ENCODE measurements at regions not wholly inside any gene's neighbourhood (a gene's known extent, or its start where the extent isn't known, plus 50 kb on each side); places are given as distances from the start of the nearest gene placed in this dataset.

DNA sequence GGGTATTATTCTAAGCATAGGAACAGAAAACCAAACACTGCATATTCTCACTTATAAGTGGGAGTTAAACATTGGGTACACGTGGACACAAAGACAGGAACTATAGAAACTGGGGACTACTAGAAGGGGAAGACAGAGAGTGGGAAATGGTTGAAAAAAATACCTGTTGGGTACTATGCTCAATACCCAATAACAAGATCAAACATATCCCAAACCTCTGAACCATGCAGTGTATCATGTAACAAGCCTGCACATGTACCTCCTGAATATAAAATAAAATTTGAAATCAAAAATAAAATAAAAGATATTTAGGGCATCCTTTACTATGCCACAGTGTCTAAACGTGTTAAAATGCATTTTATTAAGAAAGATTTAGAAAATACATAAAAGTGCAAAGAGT lies 221.0 kb upstream of the TFPI start:
- H3K18ac ChIP-seq (ENCODE audit: low read depth, low read length): no peak overlapping the region; the same call in 1 of the 2 replicates
- peak overlapping the region; percentile 49 for H2BK120ac ChIP-seq (ENCODE audit: low read depth, low read length)
- no peak overlapping the region for H2AK5ac ChIP-seq (ENCODE audit: low read depth, low read length)
- dilution Hi-C loops (cut with HindIII; ENCODE audit: low sequenced_read_pairs, unreplicated experiment): no loop called here
- ATAC-seq (ENCODE audit: low read depth) (no peak), DNase-seq (no peak)
- no CpG with 5 or more reads among the region's 2 CpGs for WGBS, 2 experiments (ENCODE audit: extremely low coverage in 2 of 2, insufficient read length in 1 of 2)
- CTCF ChIA-PET: no interaction called here
- no peak overlapping the region for H3K4ac ChIP-seq (ENCODE audit: low read depth, low read length)
- H3K4me3 ChIP-seq (ENCODE audit: insufficient read depth, low read depth, low read length): no peak overlapping the region
- no peaks in the 10 kb centered on the region for H3K9me1 ChIP-seq (ENCODE audit: insufficient read depth, low read length)
- H4K8ac ChIP-seq (ENCODE audit: low read depth in 2 of 2, low read length in 2 of 2): 0 out of 4 replicates have a peak overlapping the region, but pooled peaks of 1 of the 2 experiments have one; percentile 17
- H3K9ac ChIP-seq (ENCODE audit: low read depth, low read length): no peak overlapping the region
- no peak overlapping the region for H3K56ac ChIP-seq (ENCODE audit: extremely low read depth, insufficient read depth, low read length)
- no peaks in the 10 kb centered on the region for H3K9me3 ChIP-seq (ENCODE audit: control insufficient read depth, insufficient read depth, low read length)
- no peak overlapping the region for H2AFZ ChIP-seq (replicated peaks; ENCODE audit: low read length, poor library complexity)
- H3K27me3 ChIP-seq (ENCODE audit: control insufficient read depth, insufficient read depth, low read length): no peaks in the 10 kb centered on the region
- H3K23ac ChIP-seq (ENCODE audit: low read depth, low read length): no peak overlapping the region
- TF ChIP-seq FOS (IDR thresholded peaks at IDR 0.05; ENCODE audit: low read depth, low read length) (no peak), RFX5 (IDR thresholded peaks at IDR 0.05; ENCODE audit: low read depth, low read length) (no peak), RCOR1 (IDR thresholded peaks at IDR 0.05; ENCODE audit: insufficient replicate concordance, low read length) (no peak), SMC3 (IDR thresholded peaks at IDR 0.05; ENCODE audit: low read depth, low read length) (no peak), NFE2L2 (IDR thresholded peaks at IDR 0.05; ENCODE audit: low read depth, low read length) (no peak), MAFK (IDR thresholded peaks at IDR 0.05; ENCODE audit: low read depth, low read length) (no peak), MXI1 (IDR thresholded peaks at IDR 0.05; ENCODE audit: borderline replicate concordance, low read depth, low read length) (no peak), MAZ (IDR thresholded peaks at IDR 0.05; ENCODE audit: borderline replicate concordance, low read depth, low read length) (no peak), POLR2A (IDR thresholded peaks at IDR 0.05; ENCODE audit: low read depth, low read length) (no peak), CEBPB (IDR thresholded peaks at IDR 0.05; ENCODE audit: low read depth, low read length) (no peak), CHD1 (IDR thresholded peaks at IDR 0.05; ENCODE audit: low read depth, low read length) (no peak), RAD21 (IDR thresholded peaks at IDR 0.05; ENCODE audit: low read length) (no peak), BHLHE40 (IDR thresholded peaks at IDR 0.05; ENCODE audit: low read depth, low read length) (no peak)
- TF ChIP-seq, protein P1, sequence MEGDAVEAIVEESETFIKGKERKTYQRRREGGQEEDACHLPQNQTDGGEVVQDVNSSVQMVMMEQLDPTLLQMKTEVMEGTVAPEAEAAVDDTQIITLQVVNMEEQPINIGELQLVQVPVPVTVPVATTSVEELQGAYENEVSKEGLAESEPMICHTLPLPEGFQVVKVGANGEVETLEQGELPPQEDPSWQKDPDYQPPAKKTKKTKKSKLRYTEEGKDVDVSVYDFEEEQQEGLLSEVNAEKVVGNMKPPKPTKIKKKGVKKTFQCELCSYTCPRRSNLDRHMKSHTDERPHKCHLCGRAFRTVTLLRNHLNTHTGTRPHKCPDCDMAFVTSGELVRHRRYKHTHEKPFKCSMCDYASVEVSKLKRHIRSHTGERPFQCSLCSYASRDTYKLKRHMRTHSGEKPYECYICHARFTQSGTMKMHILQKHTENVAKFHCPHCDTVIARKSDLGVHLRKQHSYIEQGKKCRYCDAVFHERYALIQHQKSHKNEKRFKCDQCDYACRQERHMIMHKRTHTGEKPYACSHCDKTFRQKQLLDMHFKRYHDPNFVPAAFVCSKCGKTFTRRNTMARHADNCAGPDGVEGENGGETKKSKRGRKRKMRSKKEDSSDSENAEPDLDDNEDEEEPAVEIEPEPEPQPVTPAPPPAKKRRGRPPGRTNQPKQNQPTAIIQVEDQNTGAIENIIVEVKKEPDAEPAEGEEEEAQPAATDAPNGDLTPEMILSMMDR (conservative IDR thresholded peaks at IDR 0.05; ENCODE audit: low read depth, low read length): no peak
- TF ChIP-seq, protein P2, sequence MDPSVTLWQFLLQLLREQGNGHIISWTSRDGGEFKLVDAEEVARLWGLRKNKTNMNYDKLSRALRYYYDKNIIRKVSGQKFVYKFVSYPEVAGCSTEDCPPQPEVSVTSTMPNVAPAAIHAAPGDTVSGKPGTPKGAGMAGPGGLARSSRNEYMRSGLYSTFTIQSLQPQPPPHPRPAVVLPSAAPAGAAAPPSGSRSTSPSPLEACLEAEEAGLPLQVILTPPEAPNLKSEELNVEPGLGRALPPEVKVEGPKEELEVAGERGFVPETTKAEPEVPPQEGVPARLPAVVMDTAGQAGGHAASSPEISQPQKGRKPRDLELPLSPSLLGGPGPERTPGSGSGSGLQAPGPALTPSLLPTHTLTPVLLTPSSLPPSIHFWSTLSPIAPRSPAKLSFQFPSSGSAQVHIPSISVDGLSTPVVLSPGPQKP (IDR thresholded peaks at IDR 0.05; ENCODE audit: borderline replicate concordance, low read depth, low read length): no peak
- TF ChIP-seq, protein P3, sequence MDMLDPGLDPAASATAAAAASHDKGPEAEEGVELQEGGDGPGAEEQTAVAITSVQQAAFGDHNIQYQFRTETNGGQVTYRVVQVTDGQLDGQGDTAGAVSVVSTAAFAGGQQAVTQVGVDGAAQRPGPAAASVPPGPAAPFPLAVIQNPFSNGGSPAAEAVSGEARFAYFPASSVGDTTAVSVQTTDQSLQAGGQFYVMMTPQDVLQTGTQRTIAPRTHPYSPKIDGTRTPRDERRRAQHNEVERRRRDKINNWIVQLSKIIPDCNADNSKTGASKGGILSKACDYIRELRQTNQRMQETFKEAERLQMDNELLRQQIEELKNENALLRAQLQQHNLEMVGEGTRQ (IDR thresholded peaks at IDR 0.05; ENCODE audit: low read depth, low read length): no peak
- no peak overlapping the region for H2BK5ac ChIP-seq (ENCODE audit: low read depth, low read length, poor library complexity, severe bottlenecking)
- no peak overlapping the region for H4K91ac ChIP-seq (ENCODE audit: insufficient read depth, low read depth, low read length)
- intact Hi-C loops (cut with micrococcal nuclease): no loop called here
- in situ Hi-C loops (cut with MboI; ENCODE audit: low sequenced_read_pairs): no loop called here
- H2BK15ac ChIP-seq (ENCODE audit: low read depth, low read length): no peak overlapping the region
- H2BK20ac ChIP-seq (ENCODE audit: low read depth, low read length): peak overlapping the region; percentile 46; the same call in 1 of the 2 replicates
- no peak overlapping the region for H3K14ac ChIP-seq (replicated peaks; ENCODE audit: low read depth, low read length)
- H4K5ac ChIP-seq (ENCODE audit: low read depth, low read length): no peak overlapping the region
- H3K4me1 ChIP-seq (ENCODE audit: control insufficient read depth, insufficient read depth, low read length): no peaks in the 10 kb centered on the region
- no peaks in the 10 kb centered on the region for H4K20me1 ChIP-seq (ENCODE audit: insufficient read depth, low read length)
- H3K36me3 ChIP-seq (ENCODE audit: control insufficient read depth, insufficient read depth, low read length): no peaks in the 10 kb centered on the region
- H2AK9ac ChIP-seq (replicated peaks; ENCODE audit: low read depth, low read length, poor library complexity): no peak overlapping the region
- H3K4me2 ChIP-seq (ENCODE audit: low read depth, low read length): no peak overlapping the region
- H3K27ac ChIP-seq (ENCODE audit: insufficient read depth, low read length): no peak overlapping the region
- no TSS peak for BruUV-seq (replicated peaks)
- no peaks in the 10 kb centered on the region for H3K79me1 ChIP-seq (ENCODE audit: low read depth in 1 of 2, low read length in 2 of 2)
- POLR2A ChIA-PET (ENCODE audit: unreplicated experiment): no interaction called here
